Muscle of arm (tissue), 1 donor: ENCODE measurements at regions not wholly inside any gene's neighbourhood (a gene's known extent, or its start where the extent isn't known, plus 50 kb on each side); places are given as distances from the start of the nearest gene placed in this dataset.

Experiments
- DNase-seq: peaks from one replicate; pipeline ENCODE4 v3.0.0-alpha.2; 2013

GRCh38 chr19:28883241-28883693, 329.7 kb downstream of the UQCRFS1 start:
- DNase-seq, result peak; percentile 13

GRCh38 chr19:28882818-28883217, 330.1 kb downstream of the UQCRFS1 start:
- DNase-seq, result no peak

- DNase-seq, result no peak
These were observed 331.3 kb downstream of the UQCRFS1 start for GRCh38 chr19:28881616-28882015.

GRCh38 chr19:28880735-28881401, 332.1 kb downstream of the UQCRFS1 start:
- no peak for DNase-seq

- DNase-seq, result peak; percentile 77
These were observed 333.9 kb downstream of the UQCRFS1 start for GRCh38 chr19:28878862-28879566.

- peak; percentile 21 for DNase-seq
These were observed 336.3 kb downstream of the UQCRFS1 start for GRCh38 chr19:28876609-28877123.

- DNase-seq, result no peak
These were observed 338.2 kb downstream of the UQCRFS1 start for GRCh38 chr19:28874742-28875141.

- no peak for DNase-seq
These were observed 339.6 kb downstream of the UQCRFS1 start for GRCh38 chr19:28873301-28873700.

- no peak for DNase-seq
These were observed 341.7 kb downstream of the UQCRFS1 start for GRCh38 chr19:28871099-28871725.

- no peak for DNase-seq
These were observed 343.5 kb downstream of the UQCRFS1 start for GRCh38 chr19:28869459-28869858.

- DNase-seq, result no peak
These were observed 344.1 kb downstream of the UQCRFS1 start for GRCh38 chr19:28868836-28869235.

- DNase-seq, result no peak
These were observed 345.0 kb downstream of the UQCRFS1 start for GRCh38 chr19:28867978-28868377.

- no peak for DNase-seq
These were observed 348.3 kb downstream of the UQCRFS1 start for GRCh38 chr19:28864577-28865042.

GRCh38 chr19:28864024-28864503, 348.9 kb downstream of the UQCRFS1 start:
- DNase-seq, result no peak

- DNase-seq, result no peak
These were observed 350.7 kb downstream of the UQCRFS1 start for GRCh38 chr19:28862238-28862637.

- DNase-seq, result no peak
These were observed 353.1 kb downstream of the UQCRFS1 start for GRCh38 chr19:28859811-28860210.

- no peak for DNase-seq
These were observed 354.0 kb downstream of the UQCRFS1 start for GRCh38 chr19:28858933-28859332.

- no peak for DNase-seq
These were observed 355.0 kb downstream of the UQCRFS1 start for GRCh38 chr19:28857967-28858366.

GRCh38 chr19:28855216-28855615, 357.7 kb downstream of the UQCRFS1 start:
- no peak for DNase-seq

GRCh38 chr19:28847468-28847867, 365.5 kb downstream of the UQCRFS1 start:
- DNase-seq, result no peak

GRCh38 chr19:28846094-28846812, 366.7 kb downstream of the UQCRFS1 start:
- no peak for DNase-seq
